Endodermal cell (in vitro differentiated cells): ENCODE measurements at regions not wholly inside any gene's neighbourhood (a gene's known extent, or its start where the extent isn't known, plus 50 kb on each side); places are given as distances from the start of the nearest gene placed in this dataset.

Experiments
- DNase-seq: peaks from one replicate; pipeline ENCODE4 v3.0.0-alpha.2; 2017
- H3K27ac ChIP-seq: 2 replicates; pipeline ENCODE4 v1.5.1; 2013; ENCODE audit warnings: mild to moderate bottlenecking, low read depth, low read length, moderate library complexity
- H3K27me3 ChIP-seq: 2 replicates; pipeline ENCODE4 v1.6.1; 2013; ENCODE audit warnings: mild to moderate bottlenecking, low read length, moderate library complexity; ENCODE audit not compliant: insufficient read depth, control insufficient read depth, poor library complexity, severe bottlenecking
- H3K36me3 ChIP-seq: 2 replicates; pipeline ENCODE4 v1.7.0; 2013; ENCODE audit warnings: mild to moderate bottlenecking, low read length, moderate library complexity; ENCODE audit not compliant: control insufficient read depth, insufficient read depth
- H3K4me1 ChIP-seq: one replicate; pipeline ENCODE4 v1.7.0; 2013; ENCODE audit warnings: low read length; ENCODE audit not compliant: control insufficient read depth, insufficient read depth
- H3K4me3 ChIP-seq: 2 replicates; pipeline ENCODE4 v1.5.1; 2013; ENCODE audit warnings: mild to moderate bottlenecking, low read length, moderate library complexity
- H3K9ac ChIP-seq: 2 replicates; pipeline ENCODE4 v1.6.1; 2013; ENCODE audit warnings: mild to moderate bottlenecking, low read length, moderate library complexity; ENCODE audit not compliant: poor library complexity, severe bottlenecking; ENCODE audit errors: extremely low read depth
- H3K9me3 ChIP-seq: 2 replicates; pipeline ENCODE4 v1.6.1; 2013; ENCODE audit warnings: mild to moderate bottlenecking, low read length, moderate library complexity; ENCODE audit not compliant: control insufficient read depth
- H3K27ac Mint-ChIP-seq: 2 replicates; pipeline ENCODE4 v1.8.0; 2020; ENCODE audit warnings: mixed read lengths
- H3K27me3 Mint-ChIP-seq: 2 replicates; pipeline ENCODE4 v1.8.0; 2021; ENCODE audit warnings: mild to moderate bottlenecking, mixed read lengths; ENCODE audit not compliant: insufficient read depth
- H3K36me3 Mint-ChIP-seq: 2 replicates; pipeline ENCODE4 v1.8.0; 2020; ENCODE audit warnings: low read depth, mixed read lengths
- H3K4me1 Mint-ChIP-seq: 2 replicates; pipeline ENCODE4 v1.8.0; 2020; ENCODE audit warnings: mixed read lengths
- H3K4me3 Mint-ChIP-seq: 2 replicates; pipeline ENCODE4 v1.8.0; 2020; ENCODE audit warnings: mild to moderate bottlenecking, moderate library complexity, mixed read lengths
- H3K9me3 Mint-ChIP-seq: 2 replicates; pipeline ENCODE4 v1.8.0; 2020; ENCODE audit warnings: mild to moderate bottlenecking, mixed read lengths
- WGBS, 2 experiments: methylation state at CpG; one replicate each; pipeline versions ENCODE4 v1.1.5 to v1.1.7; 2013; ENCODE audit warnings: missing lambda C conversion rate in 2 of 2, mixed read lengths in 1 of 2; ENCODE audit not compliant: insufficient coverage in 1 of 2, insufficient read length in 1 of 2; 5-methylcytosine and 5-hydroxymethylcytosine counted together
- TF ChIP-seq, protein P1 (sequence below): fragments of 200-600 bp; sonication (generic); conservative IDR thresholded peaks from 2 replicates; pipeline ENCODE4 v1.5.0; 2021; ENCODE audit warnings: antibody characterized with exemption, mild to moderate bottlenecking

DNA sequence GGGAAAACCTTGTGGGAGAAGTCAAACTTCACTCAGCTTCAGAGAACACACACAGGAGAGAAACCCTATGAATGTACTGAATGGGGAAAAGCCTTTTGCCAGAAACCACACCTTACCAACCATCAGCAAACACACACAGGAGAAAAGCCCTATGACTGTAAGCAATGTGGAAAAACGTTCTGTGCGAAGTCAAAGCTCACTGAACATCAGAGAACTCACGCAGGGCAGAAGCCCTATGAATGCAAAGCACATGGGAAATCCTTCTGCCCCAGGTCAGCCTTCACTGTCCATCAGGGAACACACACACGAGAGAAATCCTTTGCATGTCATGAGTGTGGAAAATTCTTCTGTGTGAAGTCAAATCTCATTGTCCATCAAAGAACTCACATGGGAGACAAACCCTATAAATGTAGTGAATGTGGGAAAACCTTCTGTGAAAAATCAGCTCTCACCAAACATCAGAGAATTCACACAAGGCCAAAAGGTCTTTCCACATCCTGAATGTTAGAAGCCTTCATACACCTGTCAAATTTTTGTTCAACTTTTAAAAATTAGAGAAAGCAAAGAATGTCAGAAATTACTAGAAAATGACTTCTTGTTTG lies 199.4 kb downstream of the SMIM20 start:
- TF ChIP-seq, protein P1, sequence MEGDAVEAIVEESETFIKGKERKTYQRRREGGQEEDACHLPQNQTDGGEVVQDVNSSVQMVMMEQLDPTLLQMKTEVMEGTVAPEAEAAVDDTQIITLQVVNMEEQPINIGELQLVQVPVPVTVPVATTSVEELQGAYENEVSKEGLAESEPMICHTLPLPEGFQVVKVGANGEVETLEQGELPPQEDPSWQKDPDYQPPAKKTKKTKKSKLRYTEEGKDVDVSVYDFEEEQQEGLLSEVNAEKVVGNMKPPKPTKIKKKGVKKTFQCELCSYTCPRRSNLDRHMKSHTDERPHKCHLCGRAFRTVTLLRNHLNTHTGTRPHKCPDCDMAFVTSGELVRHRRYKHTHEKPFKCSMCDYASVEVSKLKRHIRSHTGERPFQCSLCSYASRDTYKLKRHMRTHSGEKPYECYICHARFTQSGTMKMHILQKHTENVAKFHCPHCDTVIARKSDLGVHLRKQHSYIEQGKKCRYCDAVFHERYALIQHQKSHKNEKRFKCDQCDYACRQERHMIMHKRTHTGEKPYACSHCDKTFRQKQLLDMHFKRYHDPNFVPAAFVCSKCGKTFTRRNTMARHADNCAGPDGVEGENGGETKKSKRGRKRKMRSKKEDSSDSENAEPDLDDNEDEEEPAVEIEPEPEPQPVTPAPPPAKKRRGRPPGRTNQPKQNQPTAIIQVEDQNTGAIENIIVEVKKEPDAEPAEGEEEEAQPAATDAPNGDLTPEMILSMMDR: no peak
- Histone ChIP-seq H3K36me3 (no peaks in the 10 kb centered on the region), H3K9me3 (peaks cover 15% of the 10 kb centered on the region), H3K4me3 (no peak overlapping the region), H3K27me3 (no peaks in the 10 kb centered on the region), H3K27ac (no peak overlapping the region), H3K9ac (no peak overlapping the region), H3K4me1 (no peaks in the 10 kb centered on the region)
- no peak for DNase-seq
- no peaks in the 10 kb centered on the region for H3K4me1 Mint-ChIP-seq
- H3K36me3 Mint-ChIP-seq: peaks cover 4% of the 10 kb centered on the region
- peaks cover 35% of the 10 kb centered on the region for H3K9me3 Mint-ChIP-seq
- peaks cover 5% of the 10 kb centered on the region for H3K27me3 Mint-ChIP-seq
- 87 to 92% methylated on average over 4 of the region's 4 CpGs for WGBS, 2 experiments
- H3K27ac Mint-ChIP-seq: no peak overlapping the region
- H3K4me3 Mint-ChIP-seq: no peak overlapping the region

DNA sequence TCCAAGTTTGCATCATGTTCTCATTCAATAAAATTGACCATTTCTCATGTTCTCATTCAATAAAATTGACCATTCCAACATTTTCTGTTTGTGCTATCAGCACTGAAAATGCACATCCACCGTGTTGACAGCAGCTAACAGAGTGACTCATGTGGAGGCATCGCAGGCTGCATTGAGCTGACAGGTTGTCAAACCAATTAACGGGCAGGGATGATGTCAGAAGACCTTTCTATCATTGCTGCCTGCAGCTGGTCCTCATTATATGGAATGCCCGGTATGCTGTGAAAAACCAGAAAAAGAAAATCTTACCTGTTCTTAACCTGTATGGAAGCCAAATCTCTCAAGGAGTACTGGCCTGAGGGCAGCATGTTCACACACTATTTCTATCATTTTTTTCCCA lies 202.0 kb downstream of the SMIM20 start:
- TF ChIP-seq, protein P1: no peak
- H3K27ac ChIP-seq: no peak overlapping the region
- H3K9me3 ChIP-seq: peaks cover 15% of the 10 kb centered on the region
- WGBS, 2 experiments: 86 to 87% methylated on average over 4 of the region's 4 CpGs
- no peaks in the 10 kb centered on the region for H3K27me3 ChIP-seq
- H3K4me3 ChIP-seq: no peak overlapping the region
- H3K9ac ChIP-seq: no peak overlapping the region
- H3K36me3 ChIP-seq: no peaks in the 10 kb centered on the region
- H3K4me1 ChIP-seq: no peaks in the 10 kb centered on the region
- Mint-ChIP-seq H3K9me3 (peaks cover 35% of the 10 kb centered on the region), H3K4me3 (no peak overlapping the region), H3K27me3 (peaks cover 5% of the 10 kb centered on the region), H3K27ac (no peak overlapping the region), H3K4me1 (peaks cover 12% of the 10 kb centered on the region), H3K36me3 (peaks cover 4% of the 10 kb centered on the region)
- DNase-seq: no peak

DNA sequence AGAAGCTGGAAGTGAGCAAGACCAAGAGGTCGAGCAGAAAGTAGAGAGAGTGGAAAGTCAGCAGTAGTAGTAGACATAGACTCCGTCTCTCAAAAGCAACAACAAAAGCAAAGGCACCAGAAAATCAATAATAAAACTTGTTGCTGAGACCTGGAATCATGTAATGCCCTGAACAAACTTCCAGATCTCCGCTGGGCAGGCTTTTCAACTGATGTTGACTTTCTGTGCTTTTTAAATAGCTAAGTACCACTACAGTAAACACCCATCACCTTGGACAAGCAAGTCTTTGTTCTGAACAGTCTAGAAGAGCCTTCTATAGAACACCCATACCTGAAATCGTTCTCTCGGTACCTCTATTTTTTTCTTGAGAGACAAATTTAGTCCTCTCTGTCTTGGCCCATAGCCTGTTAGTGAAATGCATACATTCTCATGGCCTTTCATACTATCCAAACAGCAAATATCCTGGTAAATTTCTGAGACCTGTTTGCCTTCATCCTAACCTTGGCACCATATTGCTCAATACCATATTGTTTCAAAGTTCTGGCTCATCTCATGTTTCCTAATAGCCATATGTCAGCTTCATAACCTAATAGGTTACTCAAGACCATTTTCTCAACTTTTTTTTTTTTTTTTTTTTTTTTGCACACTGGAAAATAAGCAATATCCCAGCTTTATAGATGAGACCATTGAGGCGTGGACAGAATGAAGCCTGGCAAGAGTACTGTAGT lies 200.6 kb upstream of the RBPJ start:
- H3K36me3 ChIP-seq: no peaks in the 10 kb centered on the region
- no peaks in the 10 kb centered on the region for H3K9me3 ChIP-seq
- no peak overlapping the region for H3K27ac ChIP-seq
- Mint-ChIP-seq H3K4me1 (peaks cover 12% of the 10 kb centered on the region), H3K27me3 (no peaks in the 10 kb centered on the region), H3K9me3 (peaks cover 5% of the 10 kb centered on the region), H3K4me3 (no peak overlapping the region), H3K27ac (no peak overlapping the region), H3K36me3 (no peaks in the 10 kb centered on the region)
- H3K27me3 ChIP-seq: no peaks in the 10 kb centered on the region
- H3K9ac ChIP-seq: no peak overlapping the region
- DNase-seq: no peak
- TF ChIP-seq, protein P1: no peak
- no peaks in the 10 kb centered on the region for H3K4me1 ChIP-seq
- peak overlapping the region; percentile 2 for H3K4me3 ChIP-seq
- 96% methylated on average over 4 to 6 of the region's 6 CpGs for WGBS, 2 experiments
